ENCODE measurements at regions not wholly inside any gene's neighbourhood (a gene's known extent, or its start where the extent isn't known, plus 50 kb on each side); places are given as distances from the start of the nearest gene placed in this dataset.

DNA sequence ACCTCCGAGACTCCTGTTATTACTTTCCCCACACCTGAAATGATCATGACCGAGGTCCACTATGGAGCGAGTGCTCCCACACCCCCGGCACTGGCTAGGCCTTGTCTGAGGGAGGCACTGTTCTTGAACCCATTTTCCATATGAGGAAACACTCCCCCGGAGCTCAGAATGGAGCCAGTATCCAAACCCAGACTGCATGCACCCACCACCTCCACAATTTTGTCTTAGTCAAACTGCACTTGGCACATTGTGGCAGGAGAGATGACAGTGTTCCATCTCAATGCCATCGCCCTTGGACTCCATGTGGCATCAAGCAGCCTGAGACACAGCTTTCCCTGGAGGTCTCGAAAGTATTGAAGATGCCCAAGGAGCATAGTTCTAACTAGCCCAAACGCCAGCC is 154.1 kb downstream of the NUP210 start:
- no peak overlapping the region for H3K4me3 ChIP-seq (ENCODE audit: low read depth, low read length)
- TF ChIP-seq, protein P1, sequence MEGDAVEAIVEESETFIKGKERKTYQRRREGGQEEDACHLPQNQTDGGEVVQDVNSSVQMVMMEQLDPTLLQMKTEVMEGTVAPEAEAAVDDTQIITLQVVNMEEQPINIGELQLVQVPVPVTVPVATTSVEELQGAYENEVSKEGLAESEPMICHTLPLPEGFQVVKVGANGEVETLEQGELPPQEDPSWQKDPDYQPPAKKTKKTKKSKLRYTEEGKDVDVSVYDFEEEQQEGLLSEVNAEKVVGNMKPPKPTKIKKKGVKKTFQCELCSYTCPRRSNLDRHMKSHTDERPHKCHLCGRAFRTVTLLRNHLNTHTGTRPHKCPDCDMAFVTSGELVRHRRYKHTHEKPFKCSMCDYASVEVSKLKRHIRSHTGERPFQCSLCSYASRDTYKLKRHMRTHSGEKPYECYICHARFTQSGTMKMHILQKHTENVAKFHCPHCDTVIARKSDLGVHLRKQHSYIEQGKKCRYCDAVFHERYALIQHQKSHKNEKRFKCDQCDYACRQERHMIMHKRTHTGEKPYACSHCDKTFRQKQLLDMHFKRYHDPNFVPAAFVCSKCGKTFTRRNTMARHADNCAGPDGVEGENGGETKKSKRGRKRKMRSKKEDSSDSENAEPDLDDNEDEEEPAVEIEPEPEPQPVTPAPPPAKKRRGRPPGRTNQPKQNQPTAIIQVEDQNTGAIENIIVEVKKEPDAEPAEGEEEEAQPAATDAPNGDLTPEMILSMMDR (IDR thresholded peaks at IDR 0.05; ENCODE audit: borderline replicate concordance, insufficient read depth, low read depth, low read length) = no peak

DNA sequence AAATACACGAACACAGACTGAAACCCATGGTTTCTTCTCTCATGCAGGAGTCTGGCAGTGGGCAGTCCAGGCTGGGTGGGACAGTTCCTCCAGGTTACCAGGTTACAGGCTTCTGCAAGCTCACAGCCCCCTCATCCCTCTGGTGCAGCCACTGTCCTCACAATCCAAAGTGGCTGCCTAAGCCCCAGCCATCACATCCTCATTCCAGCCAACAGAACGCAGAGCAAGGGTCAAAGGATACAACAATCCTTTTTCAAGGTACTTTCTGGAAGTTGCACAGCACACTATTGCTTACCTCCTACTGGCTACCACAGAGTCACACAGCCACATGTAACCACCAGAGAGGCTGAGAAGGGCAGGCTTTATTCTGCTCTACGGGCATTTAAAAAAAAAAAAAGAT is 154.6 kb downstream of the NUP210 start:
- H3K4me3 ChIP-seq (ENCODE audit: low read depth, low read length) = no peak overlapping the region
- TF ChIP-seq, protein P1 (IDR thresholded peaks at IDR 0.05; ENCODE audit: borderline replicate concordance, insufficient read depth, low read depth, low read length) = no peak

DNA sequence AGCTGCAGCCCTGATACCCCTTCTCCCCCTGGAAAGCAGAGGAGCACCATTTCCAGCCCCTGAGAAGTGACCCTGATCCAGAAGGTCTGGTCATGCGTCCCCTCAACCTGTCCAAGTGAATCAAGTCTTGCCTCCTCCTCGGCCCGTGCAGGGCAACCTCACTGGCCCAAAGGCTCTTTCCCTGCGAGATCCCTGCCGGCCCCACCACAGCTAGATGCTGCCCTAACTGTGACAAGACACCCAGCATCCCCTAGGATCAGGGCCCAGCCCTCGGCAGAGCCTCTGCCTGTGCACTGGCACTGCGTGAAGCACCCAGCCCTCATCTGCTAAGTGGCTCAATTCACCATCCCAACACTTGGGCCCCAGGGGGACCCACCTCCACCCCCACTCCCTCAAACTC is 155.1 kb downstream of the NUP210 start:
- TF ChIP-seq, protein P1 (IDR thresholded peaks at IDR 0.05; ENCODE audit: borderline replicate concordance, insufficient read depth, low read depth, low read length) = no peak

DNA sequence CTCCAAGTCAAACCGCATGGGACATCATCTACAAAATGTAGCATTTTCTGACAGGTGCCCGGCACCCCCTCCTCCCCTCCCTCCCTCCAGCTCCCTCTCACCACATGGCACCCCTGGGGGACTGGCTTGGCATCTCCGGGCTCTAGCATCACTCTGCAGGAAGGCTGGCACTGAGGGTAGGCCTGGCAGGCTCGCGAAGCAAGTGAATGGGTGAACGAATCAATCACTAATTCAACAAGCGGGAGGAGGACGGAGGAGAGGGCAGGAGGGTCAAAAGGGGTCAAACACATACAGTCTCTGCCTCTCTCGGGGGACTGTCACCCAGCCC is 155.7 kb downstream of the NUP210 start:
- no peak overlapping the region for H3K4me3 ChIP-seq (ENCODE audit: low read depth, low read length)
- TF ChIP-seq, protein P1 (IDR thresholded peaks at IDR 0.05; ENCODE audit: borderline replicate concordance, insufficient read depth, low read depth, low read length) = no peak

More for the DNA sequence above, 155.1 kb downstream of the NUP210 start:
- H3K4me3 ChIP-seq (ENCODE audit: low read depth, low read length) = no peak overlapping the region

DNA sequence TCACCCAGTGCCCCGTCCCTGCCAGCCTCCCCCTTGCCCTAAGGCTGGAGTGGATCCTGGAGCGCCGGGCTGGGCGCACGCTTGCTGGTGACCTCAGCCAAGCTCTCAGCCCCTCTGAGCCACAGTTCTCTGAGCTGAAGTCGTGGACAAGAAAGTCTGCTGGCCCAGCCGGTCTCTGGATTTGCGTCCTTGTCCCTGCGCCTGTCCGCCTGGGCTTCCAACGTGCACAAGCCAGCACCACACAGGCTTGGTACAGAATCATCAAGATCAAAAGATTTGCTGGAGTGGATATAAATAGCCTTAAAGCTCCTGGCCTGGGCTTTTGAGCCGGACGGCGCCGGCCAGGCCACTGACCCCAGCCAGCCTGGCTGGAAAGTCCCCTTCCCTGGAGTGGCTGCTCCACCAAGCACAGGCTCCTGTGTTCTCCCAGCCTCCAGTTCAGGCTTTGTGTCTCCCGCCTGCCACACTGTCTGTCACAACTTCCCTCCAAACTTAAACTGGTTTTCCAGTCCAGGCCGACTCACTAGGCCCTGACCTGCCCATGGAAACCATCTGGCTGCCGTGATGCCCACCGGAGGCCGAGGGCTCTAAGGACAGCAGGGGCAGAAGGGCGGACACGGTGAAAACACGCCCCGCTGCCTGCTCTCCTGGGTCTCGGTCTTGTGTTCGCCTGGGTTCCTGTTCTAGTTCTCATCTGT is 156.2 kb downstream of the NUP210 start:
- TF ChIP-seq, protein P1 (IDR thresholded peaks at IDR 0.05; ENCODE audit: borderline replicate concordance, insufficient read depth, low read depth, low read length) = no peak
- H3K4me3 ChIP-seq (ENCODE audit: low read depth, low read length) = no peak overlapping the region

DNA sequence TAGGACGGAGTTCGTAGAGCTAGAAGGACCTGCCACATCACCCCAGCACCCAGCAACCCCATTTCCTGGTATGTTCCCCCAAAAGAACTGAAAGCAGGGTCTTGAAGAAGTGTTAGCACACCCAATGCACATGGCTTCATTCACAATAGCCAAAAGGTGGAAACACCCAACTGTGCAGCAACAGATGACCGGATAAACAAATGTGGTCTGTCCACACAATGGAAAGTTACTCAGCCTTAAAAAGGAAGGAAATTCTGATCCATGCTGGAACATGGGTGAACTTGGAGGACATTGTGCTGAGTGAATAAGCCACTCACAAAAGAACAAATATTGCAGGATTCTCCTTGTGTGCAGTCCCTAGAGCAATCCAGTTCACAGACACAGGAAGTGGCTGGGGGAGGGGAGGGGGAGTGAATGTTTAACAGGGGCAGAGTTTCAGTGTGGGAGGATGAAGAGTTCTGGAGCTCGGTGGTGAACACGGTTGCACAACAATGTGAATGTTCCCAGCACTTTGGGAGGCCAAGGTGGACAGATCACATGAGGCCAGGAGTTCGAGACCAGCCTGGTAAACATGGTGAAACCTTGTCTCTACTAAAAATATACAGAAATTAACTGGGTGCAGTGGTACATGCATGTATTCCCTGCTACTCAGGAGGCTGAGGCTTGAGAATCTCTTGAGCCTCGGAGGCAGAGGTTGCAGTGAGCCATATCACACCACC is 157.5 kb downstream of the NUP210 start:
- TF ChIP-seq, protein P1 (IDR thresholded peaks at IDR 0.05; ENCODE audit: borderline replicate concordance, insufficient read depth, low read depth, low read length) = no peak
- H3K4me3 ChIP-seq (ENCODE audit: low read depth, low read length) = no peak overlapping the region

DNA sequence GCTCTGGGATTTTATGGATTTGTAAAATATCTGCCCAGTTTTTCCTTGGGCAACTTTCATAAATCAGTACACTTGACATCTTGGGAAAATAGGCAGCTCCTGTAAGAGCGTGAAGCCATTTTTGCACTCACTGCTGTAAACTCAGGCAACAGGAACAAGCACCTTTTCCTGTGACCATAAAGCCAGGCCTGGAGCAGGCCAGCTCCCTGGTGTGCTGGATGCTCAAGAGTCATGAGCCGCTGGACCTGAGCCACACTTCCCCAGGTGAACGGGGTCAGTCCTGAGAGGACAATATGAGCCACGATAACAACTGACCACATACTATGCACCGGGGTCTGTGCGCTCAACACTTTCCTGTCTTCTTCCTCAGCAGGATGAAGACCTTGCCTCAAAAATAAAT is 158.2 kb downstream of the NUP210 start:
- TF ChIP-seq, protein P1 (IDR thresholded peaks at IDR 0.05; ENCODE audit: borderline replicate concordance, insufficient read depth, low read depth, low read length) = no peak
- H3K4me3 ChIP-seq (ENCODE audit: low read depth, low read length) = no peak overlapping the region
